Mammary epithelial cell (primary cell): ENCODE measurements at regions not wholly inside any gene's neighbourhood (a gene's known extent, or its start where the extent isn't known, plus 50 kb on each side); places are given as distances from the start of the nearest gene placed in this dataset.

Experiments used
- CTCF ChIP-seq, 2 donors: IDR thresholded peaks in 1 of 2; conservative IDR thresholded peaks in 1 of 2; 2 replicates each; pipeline ENCODE4 v1.5.1; 2011 to 2012; ENCODE audit warnings: inconsistent platforms in 2 of 2, low read length in 2 of 2, mild to moderate bottlenecking in 2 of 2, control low read depth in 1 of 2, low read depth in 1 of 2; ENCODE audit not compliant: insufficient read depth in 1 of 2; ENCODE audit errors: extremely low read depth in 1 of 2
- EZH2 ChIP-seq: IDR thresholded peaks from 2 replicates; pipeline ENCODE4 v1.6.1; 2012; ENCODE audit warnings: low read length, inconsistent platforms, borderline replicate concordance

- TF ChIP-seq CTCF (conservative IDR thresholded peaks at IDR 0.05 in 1 of 2, IDR thresholded peaks at IDR 0.05 in 1 of 2; ENCODE audit: extremely low read depth in 1 of 2, insufficient read depth in 1 of 2, low read depth in 1 of 2, low read length in 2 of 2) = no peak
- TF ChIP-seq EZH2 = no peak
Measured at GRCh38 chr3:72001758-72002157, 216.8 kb upstream of the PROK2 start.
